ENCODE measurements at regions not wholly inside any gene's neighbourhood (a gene's known extent, or its start where the extent isn't known, plus 50 kb on each side); places are given as distances from the start of the nearest gene placed in this dataset.

- POLR2A ChIA-PET (ENCODE audit: low non-redundant PET): no interaction called here
These were observed 105.9 kb upstream of the IGSF21 start for GRCh38 chr1:18001725-18002124.

GRCh38 chr1:18004278-18004677 is 103.3 kb upstream of the IGSF21 start:
- BruUV-seq (replicated peaks): no TSS peak
- no peaks in the 10 kb centered on the region for H3K36me3 ChIP-seq (ENCODE audit: insufficient read depth, low read length, poor library complexity, severe bottlenecking)
- DNase-seq (ENCODE audit: low spot score): no peak
- H3K4me1 ChIP-seq (ENCODE audit: insufficient read depth, low read length, poor library complexity, severe bottlenecking): no peaks in the 10 kb centered on the region
- no peak overlapping the region for H3K4me3 ChIP-seq (ENCODE audit: low read depth, low read length, poor library complexity, severe bottlenecking)
- intact Hi-C loops (cut with micrococcal nuclease; ENCODE audit: unreplicated experiment): no loop called here
- H3K27ac ChIP-seq (ENCODE audit: low read depth, low read length, poor library complexity, severe bottlenecking): no peak overlapping the region
- ChIA-PET CTCF (no interaction called here), POLR2A (ENCODE audit: low non-redundant PET) (no interaction called here)
- H3K27me3 ChIP-seq (replicated peaks; ENCODE audit: insufficient read depth, low read depth, low read length, poor library complexity): peaks cover 44% of the 10 kb centered on the region
- no peaks in the 10 kb centered on the region for H3K9me3 ChIP-seq (ENCODE audit: low read depth, low read length, poor library complexity, severe bottlenecking)
- TF ChIP-seq EZH2 (IDR thresholded peaks at IDR 0.05; ENCODE audit: borderline replicate concordance, low read depth, low read length, poor library complexity, severe bottlenecking): no peak
- TF ChIP-seq CTCF (conservative IDR thresholded peaks at IDR 0.05; ENCODE audit: low read depth, low read length): no peak

More at GRCh38 chr1:18001725-18002124, 105.9 kb upstream of the IGSF21 start:
- Histone ChIP-seq H3K36me3 (ENCODE audit: insufficient read depth, low read length, poor library complexity, severe bottlenecking) (no peaks in the 10 kb centered on the region), H3K4me1 (ENCODE audit: insufficient read depth, low read length, poor library complexity, severe bottlenecking) (no peaks in the 10 kb centered on the region), H3K27ac (ENCODE audit: low read depth, low read length, poor library complexity, severe bottlenecking) (no peak overlapping the region), H3K27me3 (replicated peaks; ENCODE audit: insufficient read depth, low read depth, low read length, poor library complexity) (peaks cover 31% of the 10 kb centered on the region), H3K9me3 (ENCODE audit: low read depth, low read length, poor library complexity, severe bottlenecking) (no peaks in the 10 kb centered on the region), H3K4me3 (ENCODE audit: low read depth, low read length, poor library complexity, severe bottlenecking) (no peak overlapping the region)
- no peak for DNase-seq (ENCODE audit: low spot score)
- CTCF ChIA-PET: no interaction called here
- TF ChIP-seq EZH2 (IDR thresholded peaks at IDR 0.05; ENCODE audit: borderline replicate concordance, low read depth, low read length, poor library complexity, severe bottlenecking) (no peak), CTCF (conservative IDR thresholded peaks at IDR 0.05; ENCODE audit: low read depth, low read length) (no peak)
- intact Hi-C loops (cut with micrococcal nuclease; ENCODE audit: unreplicated experiment): no loop called here
- BruUV-seq (replicated peaks): no TSS peak

GRCh38 chr1:18005238-18005637 is 102.4 kb upstream of the IGSF21 start:
- BruUV-seq (replicated peaks): no TSS peak
- DNase-seq (ENCODE audit: low spot score): no peak
- H3K4me3 ChIP-seq (ENCODE audit: low read depth, low read length, poor library complexity, severe bottlenecking): no peak overlapping the region
- H3K9me3 ChIP-seq (ENCODE audit: low read depth, low read length, poor library complexity, severe bottlenecking): no peaks in the 10 kb centered on the region
- intact Hi-C loops (cut with micrococcal nuclease; ENCODE audit: unreplicated experiment): no loop called here
- no peak overlapping the region for H3K27ac ChIP-seq (ENCODE audit: low read depth, low read length, poor library complexity, severe bottlenecking)
- ChIA-PET POLR2A (ENCODE audit: low non-redundant PET) (no interaction called here), CTCF (no interaction called here)
- peaks cover 44% of the 10 kb centered on the region for H3K27me3 ChIP-seq (replicated peaks; ENCODE audit: insufficient read depth, low read depth, low read length, poor library complexity)
- TF ChIP-seq EZH2 (IDR thresholded peaks at IDR 0.05; ENCODE audit: borderline replicate concordance, low read depth, low read length, poor library complexity, severe bottlenecking) (no peak), CTCF (conservative IDR thresholded peaks at IDR 0.05; ENCODE audit: low read depth, low read length) (no peak)
- no peaks in the 10 kb centered on the region for H3K4me1 ChIP-seq (ENCODE audit: insufficient read depth, low read length, poor library complexity, severe bottlenecking)
- H3K36me3 ChIP-seq (ENCODE audit: insufficient read depth, low read length, poor library complexity, severe bottlenecking): no peaks in the 10 kb centered on the region
